ENCODE measurements at regions not wholly inside any gene's neighbourhood (a gene's known extent, or its start where the extent isn't known, plus 50 kb on each side); places are given as distances from the start of the nearest gene placed in this dataset.

GRCh38 chr2:53576166-53576565 is 191.4 kb upstream of the CHAC2 start:
- TF ChIP-seq CTCF (IDR thresholded peaks at IDR 0.05; ENCODE audit: low read depth, low read length, poor library complexity, severe bottlenecking) (no peak), EZH2phosphoT487 (IDR thresholded peaks at IDR 0.05; ENCODE audit: borderline replicate concordance, low read length) (no peak)

Data from DOHH2 (cell line).